HUES48 (cell line): ENCODE measurements at regions not wholly inside any gene's neighbourhood (a gene's known extent, or its start where the extent isn't known, plus 50 kb on each side); places are given as distances from the start of the nearest gene placed in this dataset.

Experiments used
- H3K27ac ChIP-seq: one replicate; pipeline ENCODE4 v1.7.0; 2013; ENCODE audit warnings: low read depth, low read length, inconsistent platforms
- H3K27me3 ChIP-seq: 2 replicates; pipeline ENCODE4 v1.6.1; 2013; ENCODE audit warnings: mild to moderate bottlenecking, low read length; ENCODE audit not compliant: control insufficient read depth, insufficient read depth
- H3K36me3 ChIP-seq: 2 replicates; pipeline ENCODE4 v1.6.1; 2013; ENCODE audit warnings: low read length; ENCODE audit not compliant: control insufficient read depth, insufficient read depth
- H3K4me1 ChIP-seq: 2 replicates; pipeline ENCODE4 v1.6.1; 2013; ENCODE audit warnings: mild to moderate bottlenecking, low read length; ENCODE audit not compliant: control insufficient read depth, insufficient read depth
- H3K4me3 ChIP-seq: 2 replicates; pipeline ENCODE4 v1.5.1; 2013; ENCODE audit warnings: mild to moderate bottlenecking, low read depth, low read length
- H3K9ac ChIP-seq: 2 replicates; pipeline ENCODE4 v1.6.1; 2013; ENCODE audit warnings: mild to moderate bottlenecking, low read depth, low read length, moderate library complexity
- H3K9me3 ChIP-seq: 2 replicates; pipeline ENCODE4 v1.6.1; 2013; ENCODE audit warnings: low read length; ENCODE audit not compliant: control insufficient read depth, insufficient read depth

GRCh38 chr15:38674448-38674847 is 109.8 kb upstream of the RASGRP1 start:
- H3K9ac ChIP-seq = no peak overlapping the region
- H3K4me3 ChIP-seq = no peak overlapping the region
- H3K9me3 ChIP-seq = no peaks in the 10 kb centered on the region
- no peaks in the 10 kb centered on the region for H3K4me1 ChIP-seq
- H3K36me3 ChIP-seq = no peaks in the 10 kb centered on the region
- H3K27me3 ChIP-seq = no peaks in the 10 kb centered on the region
- no peak overlapping the region for H3K27ac ChIP-seq

- Histone ChIP-seq H3K27ac (no peak overlapping the region), H3K4me3 (no peak overlapping the region), H3K4me1 (no peaks in the 10 kb centered on the region), H3K9me3 (no peaks in the 10 kb centered on the region), H3K36me3 (no peaks in the 10 kb centered on the region), H3K27me3 (no peaks in the 10 kb centered on the region), H3K9ac (no peak overlapping the region)
Observed at GRCh38 chr15:38678281-38678680, 113.7 kb upstream of the RASGRP1 start.

- Histone ChIP-seq H3K27me3 (no peaks in the 10 kb centered on the region), H3K4me1 (no peaks in the 10 kb centered on the region), H3K4me3 (no peak overlapping the region), H3K27ac (no peak overlapping the region), H3K36me3 (no peaks in the 10 kb centered on the region), H3K9ac (no peak overlapping the region), H3K9me3 (no peaks in the 10 kb centered on the region)
Observed at GRCh38 chr15:38680775-38681174, 116.2 kb upstream of the RASGRP1 start.

- H3K9ac ChIP-seq = no peak overlapping the region
- no peaks in the 10 kb centered on the region for H3K27me3 ChIP-seq
Observed at GRCh38 chr15:38682363-38682762, 117.7 kb upstream of the RASGRP1 start.

GRCh38 chr15:38682861-38683260 is 118.2 kb upstream of the RASGRP1 start:
- no peak overlapping the region for H3K27ac ChIP-seq
- H3K4me3 ChIP-seq = no peak overlapping the region

More at GRCh38 chr15:38682363-38682762, 117.7 kb upstream of the RASGRP1 start:
- no peaks in the 10 kb centered on the region for H3K4me1 ChIP-seq
- no peak overlapping the region for H3K4me3 ChIP-seq
- H3K36me3 ChIP-seq = no peaks in the 10 kb centered on the region
- no peak overlapping the region for H3K27ac ChIP-seq
- no peaks in the 10 kb centered on the region for H3K9me3 ChIP-seq

GRCh38 chr15:38683382-38684242 is 119.0 kb upstream of the RASGRP1 start:
- no peak overlapping the region for H3K9ac ChIP-seq
- no peak overlapping the region for H3K27ac ChIP-seq
- no peaks in the 10 kb centered on the region for H3K27me3 ChIP-seq
- H3K9me3 ChIP-seq = no peaks in the 10 kb centered on the region
- H3K4me1 ChIP-seq = no peaks in the 10 kb centered on the region
- H3K36me3 ChIP-seq = no peaks in the 10 kb centered on the region
- no peak overlapping the region for H3K4me3 ChIP-seq

More at GRCh38 chr15:38682861-38683260, 118.2 kb upstream of the RASGRP1 start:
- H3K36me3 ChIP-seq = no peaks in the 10 kb centered on the region
- H3K27me3 ChIP-seq = no peaks in the 10 kb centered on the region
- no peak overlapping the region for H3K9ac ChIP-seq
- no peaks in the 10 kb centered on the region for H3K4me1 ChIP-seq
- no peaks in the 10 kb centered on the region for H3K9me3 ChIP-seq

- Histone ChIP-seq H3K27ac (no peak overlapping the region), H3K27me3 (no peaks in the 10 kb centered on the region), H3K9me3 (no peaks in the 10 kb centered on the region), H3K4me3 (no peak overlapping the region), H3K4me1 (no peaks in the 10 kb centered on the region), H3K36me3 (no peaks in the 10 kb centered on the region), H3K9ac (no peak overlapping the region)
Observed at GRCh38 chr15:38684440-38685010, 119.9 kb upstream of the RASGRP1 start.

GRCh38 chr15:38685686-38686339 is 121.2 kb upstream of the RASGRP1 start:
- H3K27ac ChIP-seq = no peak overlapping the region

GRCh38 chr15:38687340-38687739 is 122.7 kb upstream of the RASGRP1 start:
- H3K4me3 ChIP-seq = no peak overlapping the region
- H3K9me3 ChIP-seq = no peaks in the 10 kb centered on the region
- H3K27ac ChIP-seq = no peak overlapping the region
- H3K4me1 ChIP-seq = no peaks in the 10 kb centered on the region
- H3K27me3 ChIP-seq = no peaks in the 10 kb centered on the region
- no peak overlapping the region for H3K9ac ChIP-seq
- H3K36me3 ChIP-seq = no peaks in the 10 kb centered on the region

More at GRCh38 chr15:38685686-38686339, 121.2 kb upstream of the RASGRP1 start:
- Histone ChIP-seq H3K9ac (no peak overlapping the region), H3K27me3 (no peaks in the 10 kb centered on the region), H3K4me3 (no peak overlapping the region), H3K36me3 (no peaks in the 10 kb centered on the region), H3K4me1 (no peaks in the 10 kb centered on the region), H3K9me3 (no peaks in the 10 kb centered on the region)

GRCh38 chr15:38687775-38688495 is 123.3 kb upstream of the RASGRP1 start:
- no peaks in the 10 kb centered on the region for H3K36me3 ChIP-seq
- no peak overlapping the region for H3K9ac ChIP-seq
- H3K27ac ChIP-seq = no peak overlapping the region
- no peaks in the 10 kb centered on the region for H3K9me3 ChIP-seq
- H3K27me3 ChIP-seq = no peaks in the 10 kb centered on the region
- H3K4me1 ChIP-seq = no peaks in the 10 kb centered on the region
- no peak overlapping the region for H3K4me3 ChIP-seq
